ENCODE measurements at regions not wholly inside any gene's neighbourhood (a gene's known extent, or its start where the extent isn't known, plus 50 kb on each side); places are given as distances from the start of the nearest gene placed in this dataset.
"Not testable (repeated sequence)": the region's sequence is repeated elsewhere in the genome, so short reads cannot be mapped to it uniquely, and the experiment has no call there.

DNA sequence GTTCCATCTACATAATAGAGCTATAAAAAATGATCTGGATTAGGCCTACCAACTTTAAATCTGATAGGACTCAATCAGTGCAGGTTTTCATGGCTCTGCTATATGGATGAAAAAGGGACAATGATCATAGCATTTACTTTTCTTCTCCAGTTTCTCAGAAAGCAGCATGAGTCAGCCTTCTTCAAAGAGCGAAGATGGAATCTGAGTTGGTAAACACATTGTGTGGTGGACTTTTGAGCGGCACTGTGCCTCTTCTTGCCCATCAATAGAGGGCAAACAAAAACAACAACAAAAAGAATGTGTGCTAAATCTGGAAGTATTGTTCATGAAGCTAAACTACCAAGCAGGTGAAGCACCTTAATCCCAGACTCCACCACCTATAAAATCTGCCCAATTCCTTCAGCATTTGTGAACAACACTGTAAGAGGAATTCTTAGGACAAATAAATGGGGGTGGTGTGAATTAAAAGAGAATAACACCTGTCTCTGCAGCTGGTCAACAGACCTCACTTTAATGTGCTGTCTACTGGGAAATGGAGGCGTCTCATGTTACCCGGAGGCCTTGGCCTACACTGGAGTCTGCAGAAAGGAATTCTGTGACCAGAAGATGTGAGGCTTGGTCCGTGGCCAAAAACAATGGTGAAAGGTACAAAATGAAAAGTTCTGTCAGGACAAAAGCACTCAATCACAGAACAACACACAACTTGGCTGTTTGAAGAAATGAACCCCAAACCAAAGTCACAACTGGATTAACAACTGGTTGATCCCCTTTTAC, 609.0 kb downstream of the IRS1 start:
- no peak for DNase-seq

- no peak for DNase-seq
Measured at GRCh38 chr2:226189061-226189460, 610.6 kb downstream of the IRS1 start.

- DNase-seq, result no peak
Measured at GRCh38 chr2:226187616-226188015, 612.0 kb downstream of the IRS1 start.

DNA sequence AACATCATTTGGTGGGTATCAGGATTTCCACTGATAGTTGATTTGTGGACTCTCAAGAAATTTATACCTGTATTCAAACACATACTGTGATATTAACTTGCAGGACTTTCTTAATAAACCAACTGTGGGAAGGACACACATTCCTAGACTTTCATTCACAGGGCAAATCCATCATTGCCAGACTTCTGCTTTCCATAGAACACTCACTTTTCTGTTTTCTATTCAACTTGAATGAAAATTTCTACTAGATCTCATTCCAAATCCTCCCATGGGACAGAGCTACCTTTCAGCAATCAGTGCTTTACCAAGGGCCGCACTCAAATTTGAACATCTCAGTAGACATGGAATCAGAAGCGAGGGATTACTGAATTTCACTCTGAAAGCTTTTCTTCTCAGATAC, 612.5 kb downstream of the IRS1 start:
- DNase-seq, result no peak

GRCh38 chr2:226185616-226186211, 613.9 kb downstream of the IRS1 start:
- no peak for DNase-seq

DNA sequence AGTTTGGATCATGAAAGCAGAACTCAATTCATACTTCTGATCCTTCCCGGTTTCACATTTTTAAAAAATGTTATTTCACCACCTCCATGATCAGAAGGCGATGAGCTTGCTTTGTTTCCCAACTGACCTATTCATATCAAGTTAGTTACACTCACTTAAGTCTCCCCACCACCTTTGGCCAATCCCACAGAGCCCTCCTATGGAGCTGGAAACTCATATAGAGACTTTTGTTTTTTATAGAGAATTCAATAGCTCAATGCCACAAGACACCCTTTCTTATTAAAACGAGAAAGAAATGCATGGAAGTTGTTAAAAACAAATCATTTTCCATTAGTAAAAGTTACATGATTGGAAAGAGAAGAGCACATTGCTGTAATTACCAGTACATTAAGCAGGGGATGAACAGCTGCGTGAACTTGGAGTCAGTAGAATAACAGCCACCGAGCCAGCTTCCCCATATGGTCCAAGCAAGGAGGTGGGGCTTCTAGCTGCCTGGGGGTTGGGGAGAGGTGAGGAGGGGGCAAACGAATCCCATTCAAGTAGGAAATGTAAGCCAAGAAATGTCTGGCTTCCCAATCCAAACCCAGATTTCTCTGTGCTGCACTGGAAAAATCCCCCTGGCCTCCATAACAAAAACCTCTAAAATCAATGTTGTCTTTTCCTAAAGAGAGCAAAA, 614.5 kb downstream of the IRS1 start:
- DNase-seq, result no peak

DNA sequence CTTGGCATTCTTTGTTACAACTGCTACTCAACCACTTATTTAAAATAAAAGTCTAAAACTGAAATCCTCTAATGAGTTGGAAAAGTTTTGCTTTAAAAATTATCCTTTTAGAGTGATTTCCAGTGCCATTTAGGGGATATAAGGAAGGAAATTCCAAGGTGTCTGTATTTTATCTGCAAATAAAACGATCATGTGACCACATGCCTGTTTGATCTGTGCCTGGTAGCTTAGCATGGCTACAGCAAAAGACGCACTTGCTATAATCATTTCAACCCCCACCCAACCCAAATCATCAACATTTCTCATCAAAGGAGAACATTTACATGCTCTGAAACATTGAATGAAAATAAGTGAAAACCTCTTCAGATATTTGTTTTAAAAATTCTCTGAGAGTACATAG, 615.1 kb downstream of the IRS1 start:
- no peak for DNase-seq

GRCh38 chr2:226183550-226183949, 616.1 kb downstream of the IRS1 start:
- no peak for DNase-seq

DNA sequence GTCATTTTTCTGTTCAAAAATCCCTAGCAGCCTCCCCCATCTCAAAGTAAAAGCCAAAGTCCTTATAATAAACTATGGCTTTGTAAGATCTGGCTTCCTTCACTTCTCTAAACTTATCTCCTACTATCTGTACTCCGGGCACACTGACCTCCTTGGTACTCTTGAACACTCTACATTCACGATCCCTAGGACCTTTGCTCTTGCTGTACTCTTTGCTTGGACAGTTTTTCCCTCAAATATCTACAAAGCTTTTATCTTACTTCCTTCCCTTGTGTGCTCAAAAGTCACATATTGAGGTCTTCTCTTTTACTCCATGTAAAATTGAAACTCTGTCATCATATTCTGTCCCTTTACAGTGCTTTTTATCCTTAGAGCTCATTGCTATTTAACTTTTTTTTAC, 616.6 kb downstream of the IRS1 start:
- no peak for DNase-seq

GRCh38 chr2:226181909-226182308, 617.7 kb downstream of the IRS1 start:
- DNase-seq, result no peak

GRCh38 chr2:226180281-226180884, 619.2 kb downstream of the IRS1 start:
- DNase-seq, result no peak

- DNase-seq, result no peak
Measured at GRCh38 chr2:226179010-226179409, 620.6 kb downstream of the IRS1 start.

DNA sequence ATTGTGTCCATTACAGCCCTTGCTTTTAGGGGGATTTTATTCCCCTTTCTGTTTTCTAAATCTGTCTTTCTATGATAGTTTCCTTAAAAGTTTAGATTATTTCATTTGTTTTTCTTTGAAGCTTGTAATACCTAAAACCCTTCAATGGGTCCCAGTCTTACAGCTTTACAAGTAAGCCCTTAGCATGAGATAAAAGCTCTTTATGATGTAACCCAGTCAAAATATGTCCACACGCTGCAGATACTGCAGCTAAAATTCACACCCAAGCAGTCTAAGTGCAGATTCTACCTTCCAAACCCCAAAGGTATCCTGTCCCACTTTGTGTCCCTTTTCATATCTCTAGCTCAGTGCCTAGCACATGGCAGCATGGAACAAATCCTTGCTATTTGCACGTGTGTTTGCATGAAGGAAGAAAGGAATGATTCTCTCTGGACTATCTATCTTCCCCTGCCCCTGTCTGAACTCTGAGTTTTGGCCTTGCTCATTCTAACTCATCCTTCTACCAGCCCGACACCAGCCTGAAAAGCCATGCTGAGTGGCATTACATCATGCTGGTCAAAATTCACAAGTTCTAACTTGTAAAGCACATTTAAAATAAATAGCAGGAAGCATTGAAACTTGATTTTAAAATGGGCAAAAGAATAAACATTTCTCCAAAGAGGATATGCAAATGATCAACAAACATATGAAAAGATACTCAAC, 623.2 kb downstream of the IRS1 start:
- DNase-seq, result no peak

- no peak for DNase-seq
Measured at GRCh38 chr2:226174390-226174789, 625.2 kb downstream of the IRS1 start.

DNA sequence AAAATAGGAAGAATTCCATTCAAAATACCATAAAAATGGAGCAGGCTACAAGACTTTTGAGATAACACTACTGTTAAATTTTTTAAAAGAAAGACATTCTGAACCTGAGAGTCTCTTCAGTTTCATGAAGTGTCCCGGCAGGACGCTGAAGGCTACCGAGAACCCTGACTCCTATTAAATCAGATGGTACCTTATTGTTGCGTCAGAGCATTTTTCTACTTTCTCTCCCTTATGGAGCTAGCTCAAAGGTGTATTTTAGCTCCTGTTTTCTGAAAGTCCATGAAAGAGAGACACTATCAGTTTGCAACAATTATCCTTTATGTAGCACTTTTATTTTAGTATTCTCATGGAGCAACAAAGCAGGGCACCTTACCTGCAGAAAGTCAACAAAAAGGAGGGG, 626.7 kb downstream of the IRS1 start:
- no peak for DNase-seq

- no peak for DNase-seq
Measured at GRCh38 chr2:226172309-226172708, 627.3 kb downstream of the IRS1 start.

DNA sequence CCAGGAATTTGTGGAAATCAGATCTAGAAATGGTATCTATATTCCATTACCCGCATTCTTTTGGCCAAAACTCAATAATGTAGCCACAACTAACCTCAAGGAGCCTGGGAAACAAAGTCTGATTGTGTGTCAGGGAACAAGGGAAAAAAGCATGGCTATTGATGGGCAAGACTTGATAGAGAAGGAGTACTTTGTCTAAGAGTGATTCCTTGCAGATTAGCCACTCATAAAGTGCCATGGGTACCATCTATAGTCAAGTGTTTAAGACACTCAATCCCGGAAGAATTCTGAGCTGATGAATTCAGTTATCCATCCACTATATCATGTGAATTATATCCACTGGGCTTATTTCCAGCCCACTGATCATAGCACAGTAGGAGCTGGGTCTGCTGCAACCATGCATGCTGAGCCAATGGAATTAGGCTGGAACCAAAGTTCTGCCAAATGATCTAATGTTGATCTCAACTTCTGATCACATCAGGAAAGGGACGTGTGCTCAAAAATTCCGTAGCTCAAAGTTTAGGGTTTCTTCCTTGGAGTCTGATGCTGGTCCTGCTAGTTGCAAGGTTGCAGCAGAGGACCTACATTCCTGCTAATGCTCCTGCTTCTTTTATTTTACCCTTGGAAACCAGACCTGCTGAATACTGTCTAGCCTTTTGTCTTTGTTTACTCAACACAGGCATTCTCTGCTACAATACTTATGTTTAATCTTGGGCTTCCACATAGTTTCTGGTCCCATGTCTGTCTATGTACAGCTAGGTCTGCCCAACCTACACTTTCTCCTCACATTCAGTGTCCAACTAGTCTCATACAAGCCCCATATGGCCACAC, 629.7 kb downstream of the IRS1 start:
- no peak for DNase-seq

- no peak for DNase-seq
Measured at GRCh38 chr2:226168496-226169160, 631.0 kb downstream of the IRS1 start.

DNA sequence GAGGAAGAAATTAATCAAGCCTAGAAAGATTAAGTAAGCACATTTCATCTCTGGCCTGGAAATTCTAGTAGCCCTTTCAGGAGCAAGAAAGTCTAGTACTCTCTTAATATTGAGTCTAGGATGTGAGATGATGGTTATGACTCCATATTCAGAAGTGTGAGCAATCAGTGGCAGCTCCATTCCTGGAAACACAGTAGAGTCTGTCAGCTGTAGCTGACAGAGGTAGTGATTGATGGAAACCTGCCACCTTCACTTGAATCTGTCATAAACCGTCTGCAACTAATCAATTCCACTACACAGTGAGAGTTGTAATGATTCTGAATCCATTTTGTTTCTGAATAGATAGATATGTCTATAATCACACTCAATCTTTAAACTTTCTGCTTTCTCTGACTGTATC, 635.1 kb downstream of the IRS1 start:
- no peak for DNase-seq

GRCh38 chr2:226160617-226161016, 639.0 kb downstream of the IRS1 start:
- DNase-seq, result not testable (repeated sequence)

DNA sequence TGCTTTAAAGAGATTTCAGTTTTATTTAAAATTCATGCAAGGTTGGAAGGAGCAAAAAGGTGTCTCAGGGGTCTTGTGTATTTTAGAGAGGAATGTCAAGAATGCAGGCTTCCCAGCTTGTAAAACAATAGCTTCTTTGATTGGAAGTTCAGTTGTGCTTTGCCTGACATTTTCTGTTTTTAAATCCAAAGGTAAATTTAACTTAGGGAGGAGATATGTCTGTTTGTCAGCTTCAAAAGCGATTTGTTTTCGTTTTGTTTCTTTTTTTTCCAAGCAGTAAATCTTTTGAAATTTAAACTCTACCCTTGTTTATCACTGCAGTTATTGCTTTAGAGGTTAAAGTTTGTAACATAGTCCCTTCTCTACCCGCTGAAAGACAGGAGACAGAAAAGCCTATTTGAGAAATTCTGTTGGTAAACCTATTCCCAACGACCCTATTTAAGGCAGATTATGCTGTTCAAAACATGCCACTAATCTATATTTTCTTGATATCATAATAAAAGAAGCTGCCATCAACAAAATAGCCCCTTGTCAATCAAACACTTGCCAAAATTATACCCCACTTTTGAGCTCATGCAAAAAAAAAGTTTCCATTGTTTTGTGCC, 639.6 kb downstream of the IRS1 start:
- DNase-seq, result no peak

Measured in dermis blood vessel endothelial cell (primary cell).